Right lobe of liver (tissue), 4 donors: ENCODE measurements at regions not wholly inside any gene's neighbourhood (a gene's known extent, or its start where the extent isn't known, plus 50 kb on each side); places are given as distances from the start of the nearest gene placed in this dataset.

Experiments used
- CTCF ChIP-seq, 4 donors: fragments of 200-600 bp in 3 of 4; fragments of 450-650 bp in 1 of 4; IDR thresholded peaks; one replicate each; pipeline versions ENCODE4 v1.5.1 to v1.8.0; 2016 to 2022; ENCODE audit warnings: antibody characterized with exemption in 4 of 4, mild to moderate bottlenecking in 2 of 4
- POLR2A ChIP-seq: fragments of 450-650 bp; IDR thresholded peaks from one replicate; pipeline ENCODE4 v1.6.1; 2017; ENCODE audit warnings: antibody characterized with exemption, mild to moderate bottlenecking
- donor health status: DM: no; HTN: no; CAD: no.
- donor health status: DM: no; HTN: no; CAD: no.
- donor health status: DM: no; HTN: yes; CAD: no.

GRCh38 chr3:31002730-31003129, 108.3 kb upstream of the GADL1 start:
- TF ChIP-seq POLR2A (no peak), CTCF (IDR thresholded peaks at IDR 0.05) (no peak)
